GM13977 (cell line): ENCODE measurements at regions not wholly inside any gene's neighbourhood (a gene's known extent, or its start where the extent isn't known, plus 50 kb on each side); places are given as distances from the start of the nearest gene placed in this dataset.

Experiments used
- DNase-seq: peaks from one replicate; pipeline ENCODE4 v3.0.0; 2012; ENCODE audit warnings: low spot score
- in situ Hi-C: fragments of 300-500 bp; cut with MboI; formaldehyde crosslinking; loops from one replicate; pipeline ENCODE4 v1.12.0; 2022; ENCODE audit warnings: low sequenced_read_pairs, low pct_unique_long_range_greater_than_20kb, mixed read lengths, inconsistent platforms; ENCODE audit not compliant: unreplicated experiment
- TF ChIP-seq, protein P1 (sequence below): IDR thresholded peaks from 2 replicates; pipeline ENCODE4 v1.5.1; 2012; ENCODE audit warnings: mild to moderate bottlenecking, control low read depth; ENCODE audit not compliant: insufficient read depth; ENCODE audit errors: extremely low read depth, missing control alignments

DNA sequence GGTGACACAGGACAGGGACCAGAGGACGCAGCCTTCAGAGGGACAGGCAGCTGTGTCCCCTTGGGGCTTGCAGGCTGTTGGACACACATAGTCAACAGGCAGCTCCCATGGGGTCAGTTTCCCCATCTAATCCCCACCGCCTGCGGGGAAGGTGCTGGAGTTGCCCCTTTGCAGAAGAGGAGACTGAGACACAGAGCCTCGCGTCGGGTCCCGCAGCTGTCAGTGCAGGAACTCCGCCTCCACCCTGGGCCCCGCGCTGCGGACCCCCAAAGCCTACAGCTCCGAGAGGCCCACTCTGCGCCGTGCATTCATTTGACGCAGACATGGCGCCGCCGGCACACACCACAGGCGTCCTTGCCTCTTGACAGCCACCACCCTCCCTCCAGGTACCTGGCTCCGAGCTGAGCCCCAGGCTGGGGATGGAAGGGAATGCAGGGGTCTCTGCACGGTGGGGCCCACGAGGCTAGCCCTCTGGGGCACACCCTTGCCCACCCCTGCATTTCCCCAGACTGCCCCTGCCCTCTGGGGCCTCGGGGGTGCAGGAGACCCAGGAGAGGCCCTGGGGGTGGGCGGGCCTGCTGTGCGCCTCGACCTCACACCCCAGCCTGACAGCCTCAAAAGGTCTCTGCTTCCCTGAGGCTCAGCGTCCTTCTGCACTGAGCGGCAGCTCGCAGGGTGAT is 88.5 kb upstream of the ACTRT2 start:
- in situ Hi-C loops: no loop called here
- TF ChIP-seq, protein P1, sequence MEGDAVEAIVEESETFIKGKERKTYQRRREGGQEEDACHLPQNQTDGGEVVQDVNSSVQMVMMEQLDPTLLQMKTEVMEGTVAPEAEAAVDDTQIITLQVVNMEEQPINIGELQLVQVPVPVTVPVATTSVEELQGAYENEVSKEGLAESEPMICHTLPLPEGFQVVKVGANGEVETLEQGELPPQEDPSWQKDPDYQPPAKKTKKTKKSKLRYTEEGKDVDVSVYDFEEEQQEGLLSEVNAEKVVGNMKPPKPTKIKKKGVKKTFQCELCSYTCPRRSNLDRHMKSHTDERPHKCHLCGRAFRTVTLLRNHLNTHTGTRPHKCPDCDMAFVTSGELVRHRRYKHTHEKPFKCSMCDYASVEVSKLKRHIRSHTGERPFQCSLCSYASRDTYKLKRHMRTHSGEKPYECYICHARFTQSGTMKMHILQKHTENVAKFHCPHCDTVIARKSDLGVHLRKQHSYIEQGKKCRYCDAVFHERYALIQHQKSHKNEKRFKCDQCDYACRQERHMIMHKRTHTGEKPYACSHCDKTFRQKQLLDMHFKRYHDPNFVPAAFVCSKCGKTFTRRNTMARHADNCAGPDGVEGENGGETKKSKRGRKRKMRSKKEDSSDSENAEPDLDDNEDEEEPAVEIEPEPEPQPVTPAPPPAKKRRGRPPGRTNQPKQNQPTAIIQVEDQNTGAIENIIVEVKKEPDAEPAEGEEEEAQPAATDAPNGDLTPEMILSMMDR: no peak
- DNase-seq: no peak

DNA sequence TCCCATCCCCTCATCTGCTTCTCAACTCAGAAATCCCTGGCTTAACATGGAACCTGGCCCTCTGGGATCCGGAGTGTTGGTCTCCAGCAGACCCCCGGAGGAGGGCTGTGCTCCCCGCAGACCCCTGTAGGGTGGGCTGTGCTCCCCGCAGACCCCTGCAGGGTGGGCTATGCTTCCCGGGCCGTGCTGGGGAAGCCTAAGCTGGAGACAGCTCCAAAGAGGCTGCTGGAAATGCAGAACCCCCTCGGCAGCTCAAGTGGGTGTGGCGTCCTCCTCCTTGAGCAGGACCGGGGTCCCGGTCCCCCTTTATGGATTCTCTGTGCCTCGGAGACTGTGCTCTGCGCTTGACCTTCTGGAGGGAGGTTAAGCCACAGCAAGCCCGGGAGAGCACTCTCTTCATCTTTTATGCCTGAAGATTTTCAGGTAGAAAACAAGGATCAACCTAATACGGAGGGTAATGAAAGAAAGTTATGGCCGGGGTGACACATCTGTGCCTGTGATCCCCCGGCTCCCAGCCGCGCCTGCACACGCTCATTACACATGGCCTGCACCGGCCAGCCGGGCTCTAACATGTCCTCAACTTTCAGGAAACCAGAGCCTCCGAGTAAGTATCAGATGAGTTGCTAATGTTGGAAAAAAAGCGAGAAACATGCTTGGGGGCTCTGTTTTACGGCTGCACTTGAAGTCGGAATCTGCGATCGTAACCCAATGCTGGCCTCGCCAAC is 87.7 kb upstream of the ACTRT2 start:
- no peak for DNase-seq
- in situ Hi-C loops: no loop called here
- TF ChIP-seq, protein P1: no peak

DNA sequence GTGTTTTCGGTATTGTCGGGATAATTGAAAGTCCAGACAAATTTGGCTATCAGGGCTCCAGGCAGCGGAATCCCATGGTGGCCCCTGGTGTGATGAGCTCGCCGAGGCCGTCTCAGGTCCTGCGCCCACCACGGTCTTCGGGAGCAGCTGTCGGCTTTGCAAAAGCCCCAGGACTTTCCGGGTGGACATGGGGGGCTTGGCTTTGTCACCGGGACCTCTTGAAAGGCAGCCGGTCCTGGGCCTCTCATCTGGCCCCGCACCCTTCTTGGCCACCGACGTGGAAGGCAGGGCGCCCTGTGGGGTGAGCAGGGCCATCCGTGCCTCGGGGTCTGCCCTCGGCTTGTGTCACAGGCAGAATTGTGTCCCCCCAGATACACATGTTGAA is 87.1 kb upstream of the ACTRT2 start:
- in situ Hi-C loops: no loop called here
- TF ChIP-seq, protein P1: no peak
- DNase-seq: no peak

DNA sequence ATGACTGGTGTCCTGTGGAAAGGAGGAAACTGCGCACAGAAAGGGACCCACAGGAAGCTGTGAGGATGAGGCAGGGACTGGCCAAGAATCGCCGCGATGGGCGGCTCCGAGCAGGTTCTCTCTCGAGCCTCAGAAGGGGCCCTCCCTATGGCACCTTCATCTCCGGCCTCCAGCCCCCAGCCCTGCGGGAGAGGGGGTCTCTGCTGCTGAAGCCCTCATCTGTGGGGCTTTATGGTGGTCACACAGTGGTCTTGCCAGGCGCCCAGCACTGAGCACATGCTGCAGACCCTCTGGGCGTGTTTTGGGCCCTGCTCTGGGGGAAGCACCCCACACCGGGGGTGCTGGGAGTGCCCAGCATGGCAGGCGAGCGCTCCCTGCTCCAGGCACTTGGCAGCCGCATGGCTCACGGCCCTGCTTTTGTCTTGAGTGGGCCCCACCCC is 86.6 kb upstream of the ACTRT2 start:
- in situ Hi-C loops: no loop called here
- DNase-seq: no peak
- TF ChIP-seq, protein P1: no peak

DNA sequence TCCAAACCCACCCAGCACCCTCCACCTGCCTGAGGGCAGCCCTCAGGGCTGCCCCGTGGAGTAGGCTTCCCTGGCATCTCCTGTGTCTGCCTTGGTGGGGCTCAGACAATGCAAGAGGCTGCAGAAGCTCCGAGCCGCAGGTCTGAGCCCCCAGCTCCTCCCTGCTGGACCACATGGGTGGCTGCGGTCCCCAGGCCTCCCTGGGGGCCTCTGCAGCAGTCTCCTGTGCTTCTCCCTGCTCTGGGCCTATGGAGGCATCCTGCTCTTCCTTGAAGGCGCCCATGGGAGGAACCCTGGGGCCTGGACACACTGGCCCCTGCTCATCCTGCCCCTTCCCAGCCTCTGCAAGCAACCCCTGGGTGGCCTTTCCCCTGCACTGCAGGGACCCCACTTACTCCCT is 86.1 kb upstream of the ACTRT2 start:
- TF ChIP-seq, protein P1: no peak
- DNase-seq: no peak
- in situ Hi-C loops: no loop called here

DNA sequence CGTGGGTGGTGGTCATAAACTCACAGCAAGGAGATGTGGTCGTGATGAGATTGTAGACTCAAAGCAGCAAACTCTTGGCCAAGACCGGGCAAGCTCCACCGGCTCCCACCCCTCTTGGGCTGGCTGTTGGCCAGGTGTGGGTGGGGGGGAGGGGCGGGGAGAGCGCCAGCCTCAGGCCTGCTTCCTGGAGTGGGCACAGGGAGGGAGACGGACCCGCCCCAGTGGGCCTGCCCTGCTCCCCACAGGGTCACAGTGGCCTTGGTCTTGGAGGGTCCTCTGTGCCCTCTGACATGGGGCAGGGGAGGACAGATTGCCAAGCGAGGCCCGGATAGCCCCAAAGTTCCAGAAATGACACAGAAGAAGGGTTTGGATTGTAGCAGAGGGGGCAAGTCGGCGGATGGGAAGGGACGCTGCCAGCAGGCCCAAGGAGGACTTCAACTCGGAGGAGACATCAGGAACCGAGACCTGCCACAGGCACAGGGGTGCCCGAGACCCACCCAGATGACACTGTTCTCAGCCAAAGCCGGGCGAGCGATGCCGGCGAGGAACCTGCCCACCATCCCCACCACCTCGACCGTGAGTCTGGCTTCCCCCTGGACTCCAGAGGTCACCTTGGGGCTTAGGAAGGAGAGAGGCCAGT is 85.4 kb upstream of the ACTRT2 start:
- in situ Hi-C loops: no loop called here
- TF ChIP-seq, protein P1: no peak
- no peak for DNase-seq
